HG03060 (cell line): ENCODE measurements at regions not wholly inside any gene's neighbourhood (a gene's known extent, or its start where the extent isn't known, plus 50 kb on each side); places are given as distances from the start of the nearest gene placed in this dataset.

Source experiments
- ATAC-seq: cut with Tn5 transposase; IDR thresholded peaks from one replicate; pipeline ENCODE4 v1.9.1; 2021; ENCODE audit warnings: low read depth, moderate number of reproducible peaks; ENCODE audit not compliant: unreplicated experiment

- ATAC-seq: peak; percentile 84
These were observed 52.7 kb upstream of the ERCC6L2 start for GRCh38 chr9:95822583-95823431.

GRCh38 chr9:95822015-95822414, 53.5 kb upstream of the ERCC6L2 start:
- no peak for ATAC-seq

GRCh38 chr9:95820074-95820473, 55.4 kb upstream of the ERCC6L2 start:
- no peak for ATAC-seq

GRCh38 chr9:95819636-95820035, 55.9 kb upstream of the ERCC6L2 start:
- no peak for ATAC-seq

- no peak for ATAC-seq
These were observed 58.3 kb upstream of the ERCC6L2 start for GRCh38 chr9:95817205-95817604.

GRCh38 chr9:95816716-95817115, 58.8 kb upstream of the ERCC6L2 start:
- no peak for ATAC-seq

GRCh38 chr9:95815961-95816360, 59.5 kb upstream of the ERCC6L2 start:
- ATAC-seq: no peak

GRCh38 chr9:95815133-95815532, 60.4 kb upstream of the ERCC6L2 start:
- ATAC-seq: no peak

GRCh38 chr9:95813923-95814322, 61.6 kb upstream of the ERCC6L2 start:
- no peak for ATAC-seq

- ATAC-seq: no peak
These were observed 64.7 kb upstream of the ERCC6L2 start for GRCh38 chr9:95810814-95811213.

- ATAC-seq: no peak
These were observed 65.4 kb upstream of the ERCC6L2 start for GRCh38 chr9:95810133-95810532.

GRCh38 chr9:95809686-95810085, 65.8 kb upstream of the ERCC6L2 start:
- ATAC-seq: no peak

- no peak for ATAC-seq
These were observed 67.5 kb upstream of the ERCC6L2 start for GRCh38 chr9:95808011-95808410.

GRCh38 chr9:95807326-95807947, 68.1 kb upstream of the ERCC6L2 start:
- no peak for ATAC-seq

- no peak for ATAC-seq
These were observed 72.3 kb upstream of the ERCC6L2 start for GRCh38 chr9:95803197-95803596.

- ATAC-seq: no peak
These were observed 73.7 kb upstream of the ERCC6L2 start for GRCh38 chr9:95801797-95802196.

- no peak for ATAC-seq
These were observed 79.5 kb upstream of the ERCC6L2 start for GRCh38 chr9:95796029-95796428.

GRCh38 chr9:95793924-95794828, 81.3 kb upstream of the ERCC6L2 start:
- ATAC-seq: no peak

- no peak for ATAC-seq
These were observed 83.8 kb upstream of the ERCC6L2 start for GRCh38 chr9:95791695-95792094.

- no peak for ATAC-seq
These were observed 84.2 kb upstream of the ERCC6L2 start for GRCh38 chr9:95791286-95791685.

- ATAC-seq: no peak
These were observed 86.9 kb upstream of the ERCC6L2 start for GRCh38 chr9:95788521-95788991.
